ENCODE measurements at regions not wholly inside any gene's neighbourhood (a gene's known extent, or its start where the extent isn't known, plus 50 kb on each side); places are given as distances from the start of the nearest gene placed in this dataset.
"Not testable (repeated sequence)": the region's sequence is repeated elsewhere in the genome, so short reads cannot be mapped to it uniquely, and the experiment has no call there.

DNA sequence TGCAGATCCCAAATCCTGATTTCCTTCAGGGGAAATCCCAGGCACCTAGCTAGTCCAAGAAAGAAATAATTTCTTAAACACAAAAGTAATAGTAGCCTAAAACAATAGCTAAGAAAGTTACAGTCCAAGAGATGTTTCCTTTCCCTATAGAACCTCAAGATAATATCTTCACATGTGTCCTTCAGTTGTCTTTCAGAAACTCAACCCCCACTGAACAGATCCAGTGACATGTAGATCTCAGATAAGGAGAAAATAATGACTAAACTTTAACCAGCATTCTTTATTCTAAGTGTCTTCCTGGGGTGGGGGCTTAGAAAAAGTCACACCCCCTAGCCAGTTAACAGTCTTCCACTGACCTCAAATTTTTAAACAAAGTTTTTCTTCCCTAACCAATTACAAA lies 131.3 kb upstream of the ADRA1B start:
- peak; percentile 27 for DNase-seq (ENCODE audit: low read depth)

DNA sequence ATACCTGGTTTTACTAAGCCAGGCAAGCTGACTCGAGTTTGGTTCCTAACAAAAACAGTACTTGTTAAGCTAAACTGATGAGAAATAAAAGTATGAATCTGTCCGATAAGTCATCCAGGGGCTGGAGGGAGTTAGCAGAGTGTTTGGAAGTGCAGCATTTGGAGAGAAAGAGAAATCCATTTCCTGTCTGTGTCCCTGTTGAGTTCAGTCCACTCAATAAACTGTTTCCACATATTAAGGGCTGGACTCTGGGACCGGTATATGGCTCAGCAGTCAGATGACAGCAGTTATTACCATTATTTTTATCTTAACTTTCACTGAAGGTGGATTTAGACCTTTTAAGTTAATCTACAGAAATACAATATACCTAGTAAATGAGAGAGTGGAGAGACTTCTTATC lies 130.6 kb upstream of the ADRA1B start:
- no peak for DNase-seq (ENCODE audit: low read depth)

DNA sequence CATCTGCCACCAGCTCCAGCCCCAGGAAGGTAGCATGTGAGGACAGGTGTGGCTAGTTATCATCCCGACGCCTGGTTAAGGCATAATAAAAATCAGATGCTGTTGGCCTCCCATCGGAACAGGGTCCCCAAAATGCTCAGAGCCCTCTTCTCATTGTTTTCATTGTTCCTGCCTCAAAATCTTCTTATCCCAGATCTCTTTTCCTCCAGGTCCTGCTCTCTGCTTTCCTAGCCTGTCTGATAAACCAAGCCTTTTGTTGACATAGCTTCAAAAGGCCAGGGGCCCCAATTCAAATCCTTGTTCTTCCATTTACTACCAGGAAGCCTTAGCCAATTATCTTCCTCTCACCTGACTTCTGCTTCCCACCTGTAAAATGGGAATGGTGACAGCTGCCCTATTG lies 130.1 kb upstream of the ADRA1B start:
- no peak for DNase-seq (ENCODE audit: low read depth)

DNA sequence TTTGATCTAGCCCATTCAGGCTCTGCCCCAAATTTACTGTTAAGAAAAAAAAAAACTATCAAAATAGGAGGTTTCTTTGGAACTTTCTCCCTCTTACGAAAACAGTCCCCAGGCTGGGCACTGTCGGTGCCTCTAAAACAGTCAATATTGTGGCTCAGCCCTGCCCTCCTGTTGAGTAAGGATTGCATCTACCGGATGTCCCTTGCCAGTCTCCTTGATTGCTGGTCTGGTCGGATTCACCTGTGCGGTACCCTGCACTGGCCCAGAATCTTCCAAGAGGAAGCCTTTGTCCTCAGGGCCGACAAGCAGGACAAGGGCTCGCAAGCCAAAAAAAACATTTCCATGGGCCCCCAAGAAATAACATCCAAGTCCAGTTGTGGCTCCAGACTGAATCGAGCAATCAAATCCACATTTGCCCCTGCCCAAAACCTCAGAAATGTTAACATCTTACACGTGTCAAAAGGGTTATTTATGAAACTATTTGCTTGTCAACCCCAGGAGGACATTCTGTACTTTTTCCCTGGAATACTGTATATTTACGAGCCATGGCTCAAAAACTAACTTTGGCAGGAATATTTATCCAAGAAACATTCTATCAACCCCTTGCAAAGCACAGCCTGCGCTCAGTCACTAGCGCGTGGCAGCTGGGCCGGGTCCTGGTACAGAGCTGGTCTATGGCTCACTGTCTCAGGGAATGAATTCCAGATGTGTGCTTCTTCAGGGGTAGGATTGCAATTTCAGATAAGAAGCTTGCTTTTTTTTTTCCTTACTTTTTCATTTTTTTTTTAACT lies 129.2 kb upstream of the ADRA1B start:
- DNase-seq (ENCODE audit: low read depth): no peak

DNA sequence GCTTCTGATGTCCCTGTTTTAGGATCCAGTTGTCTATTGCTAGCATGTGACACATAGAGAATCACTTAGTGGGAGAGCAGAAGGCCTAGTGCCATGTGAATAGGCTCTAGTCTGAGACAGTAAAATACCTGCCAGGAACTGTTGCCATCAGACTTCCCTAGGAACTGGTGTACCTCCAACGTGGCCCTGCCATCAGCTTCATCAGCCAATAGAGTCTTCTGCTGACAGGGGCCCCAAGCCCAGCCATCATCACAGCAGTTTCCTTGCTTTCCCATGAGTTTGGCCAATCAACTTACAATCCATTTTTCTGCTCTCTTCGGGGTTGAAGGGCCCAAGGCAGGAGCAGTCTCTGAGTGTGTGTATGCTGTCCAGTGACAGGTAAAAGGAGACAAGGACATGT lies 128.4 kb upstream of the ADRA1B start:
- no peak for DNase-seq (ENCODE audit: low read depth)

DNA sequence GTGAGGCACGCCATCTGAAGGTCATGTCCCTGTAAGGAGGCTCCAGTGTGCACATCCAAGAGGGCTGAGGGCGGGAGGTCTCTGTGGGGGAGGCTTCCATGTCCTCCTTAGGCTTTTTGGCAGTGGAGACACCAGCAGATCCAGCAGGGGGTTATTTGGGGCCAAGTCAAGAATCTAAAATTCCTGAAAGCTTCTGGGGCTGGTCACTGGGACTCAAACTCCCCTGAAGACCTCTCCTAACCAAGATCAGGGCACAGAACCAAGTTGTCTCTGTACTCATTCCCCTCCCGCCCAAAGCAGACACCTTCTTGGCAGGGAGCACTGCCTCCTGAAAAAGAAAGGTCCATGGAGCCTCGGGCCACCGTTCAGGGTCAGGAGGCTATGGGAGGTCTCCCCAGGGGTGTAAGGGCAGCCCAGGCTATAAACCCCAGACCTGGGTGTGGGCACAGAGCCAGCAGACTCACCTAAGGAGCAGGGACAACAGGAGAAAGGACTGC lies 127.4 kb upstream of the ADRA1B start:
- DNase-seq (ENCODE audit: low read depth): no peak

DNA sequence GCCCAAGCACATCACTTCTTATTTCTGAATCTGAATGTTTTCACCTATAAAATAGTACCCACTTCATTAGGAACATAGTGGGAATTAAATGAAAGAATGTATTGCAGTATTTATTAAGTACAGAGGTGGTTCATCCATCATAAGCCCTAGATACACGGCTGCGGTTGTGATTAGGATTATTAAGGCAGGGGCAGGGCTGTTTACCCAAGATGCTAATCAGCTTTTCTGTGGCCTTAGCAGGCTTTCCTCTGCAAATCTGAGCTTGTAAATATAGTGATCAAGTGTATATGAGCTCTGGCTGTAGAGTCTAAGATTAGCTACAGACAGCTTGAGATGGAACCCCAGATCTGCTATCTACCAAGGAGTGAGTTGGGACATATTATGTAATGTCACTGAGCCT lies 124.1 kb upstream of the ADRA1B start:
- DNase-seq (ENCODE audit: low read depth): no peak

DNA sequence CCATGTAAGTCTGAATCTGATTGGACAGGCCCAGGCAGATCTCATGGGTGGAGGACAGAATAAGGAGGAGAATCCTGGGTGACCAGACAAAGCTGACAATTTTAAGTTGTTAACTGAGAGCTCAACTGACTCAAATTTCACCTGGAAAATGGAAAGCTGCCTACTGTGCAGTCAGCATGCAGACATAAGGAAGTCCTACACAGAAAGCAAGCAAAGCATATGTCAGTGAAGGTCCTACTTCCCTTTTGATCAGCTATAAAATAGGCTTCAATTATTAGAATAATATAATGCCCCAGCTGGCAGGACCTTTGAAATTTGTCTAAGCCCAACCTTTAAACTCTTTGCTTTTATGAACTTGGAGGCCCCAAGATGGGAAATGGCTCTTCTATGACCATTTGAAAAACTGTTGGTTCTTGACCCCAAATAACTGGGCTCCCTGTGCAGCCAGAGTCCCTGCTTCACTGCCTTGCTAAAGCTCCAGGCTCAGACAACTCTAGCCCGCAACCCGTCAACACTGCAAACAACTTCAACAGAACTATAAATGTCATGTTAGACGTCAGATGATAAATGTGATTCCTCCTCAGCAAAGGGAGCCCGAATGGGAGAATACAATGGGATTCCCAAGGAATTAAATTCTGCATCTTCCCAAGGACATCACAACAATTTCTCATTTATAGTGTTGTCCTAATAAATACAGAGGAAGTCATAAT lies 118.9 kb upstream of the ADRA1B start:
- no peak for DNase-seq (ENCODE audit: low read depth)

DNA sequence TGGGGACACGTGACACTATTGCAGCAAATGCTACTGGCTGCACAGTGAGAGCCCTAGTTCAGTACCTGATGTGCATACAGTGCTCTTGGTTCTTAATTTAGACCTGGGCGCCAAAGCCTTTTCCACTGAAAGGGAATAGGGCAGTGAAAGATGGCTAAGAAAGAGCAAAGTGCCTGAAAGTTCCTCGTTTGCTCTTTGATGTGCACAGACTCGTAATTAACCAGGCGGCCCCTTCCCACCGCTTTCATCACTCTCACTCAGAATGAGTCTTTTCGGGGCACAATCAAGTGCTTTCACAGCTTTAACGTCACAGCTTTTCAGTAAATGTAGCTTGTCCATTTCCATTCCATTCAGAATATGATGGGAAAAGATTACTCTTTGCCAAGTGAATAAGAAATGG lies 116.6 kb upstream of the ADRA1B start:
- no peak for DNase-seq (ENCODE audit: low read depth)

DNA sequence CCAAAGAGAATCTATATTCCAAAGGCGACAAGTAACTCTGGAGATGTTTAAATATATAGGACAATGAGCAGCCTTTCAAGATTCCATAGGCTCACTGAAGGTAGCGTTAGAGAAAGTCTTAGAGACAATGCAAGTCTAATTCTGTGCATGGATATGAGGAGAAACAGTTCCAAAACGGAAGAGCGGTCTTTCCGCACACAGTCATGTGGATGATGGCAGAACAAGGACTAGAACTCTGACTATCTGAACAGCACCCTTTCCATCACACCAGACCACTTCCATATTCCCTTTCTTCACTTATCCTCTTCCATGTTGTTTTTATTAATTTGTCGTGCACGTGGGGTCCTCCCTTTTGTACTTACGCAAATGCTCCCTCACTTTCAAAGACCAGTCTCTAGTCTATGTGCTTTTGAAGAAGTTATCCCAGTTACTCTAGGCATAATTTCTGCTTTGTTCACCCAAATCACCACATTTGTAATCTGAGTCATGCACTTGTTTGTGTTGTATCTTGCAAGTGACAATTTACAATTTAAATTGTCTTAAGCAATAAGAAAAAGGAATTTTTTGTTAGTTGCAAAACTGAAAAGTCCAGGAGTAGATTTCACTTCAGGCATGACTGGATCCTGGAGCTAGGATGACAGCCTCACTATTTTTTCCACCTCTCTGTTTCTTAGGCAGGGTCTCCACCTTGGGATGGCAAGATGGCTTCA lies 116.0 kb upstream of the ADRA1B start:
- no peak for DNase-seq (ENCODE audit: low read depth)

DNA sequence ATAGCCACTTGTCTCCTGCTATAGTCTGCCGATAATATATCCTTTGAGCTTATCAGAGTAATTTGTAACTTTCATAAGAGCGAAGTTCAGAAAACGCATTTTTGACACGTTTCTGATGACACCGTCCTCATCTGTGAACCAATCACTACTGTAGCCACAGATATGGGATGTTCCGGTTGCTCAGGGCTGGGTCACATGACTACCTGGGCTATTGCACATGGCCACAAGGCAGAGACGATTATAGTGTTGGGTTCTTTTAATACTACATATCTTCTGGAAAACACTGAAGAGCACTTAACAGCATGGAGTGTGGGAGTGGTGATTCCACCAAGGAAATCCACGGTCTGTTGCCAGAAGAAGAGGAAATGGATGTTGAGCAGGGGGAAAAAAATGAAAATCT lies 115.0 kb upstream of the ADRA1B start:
- DNase-seq (ENCODE audit: low read depth): no peak

DNA sequence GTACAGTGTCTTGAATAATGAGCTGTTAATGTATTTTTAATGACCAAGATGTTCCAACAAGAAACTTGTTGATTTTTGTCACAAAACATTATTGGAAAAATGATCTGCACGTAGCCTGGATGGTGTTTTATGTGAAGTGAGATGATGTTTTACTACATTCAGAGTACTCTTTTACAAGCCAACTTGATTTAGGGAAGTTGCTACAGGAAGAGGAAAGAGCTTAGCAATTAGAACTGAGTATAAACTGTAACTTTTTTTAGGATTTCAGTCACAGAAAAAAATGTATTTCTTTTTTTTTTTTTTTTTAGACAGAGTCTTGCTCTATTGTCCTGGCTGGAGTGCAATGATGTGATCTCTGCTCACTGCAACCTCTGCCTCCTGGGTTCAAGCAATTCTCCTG lies 113.6 kb upstream of the ADRA1B start:
- no peak for DNase-seq (ENCODE audit: low read depth)

DNA sequence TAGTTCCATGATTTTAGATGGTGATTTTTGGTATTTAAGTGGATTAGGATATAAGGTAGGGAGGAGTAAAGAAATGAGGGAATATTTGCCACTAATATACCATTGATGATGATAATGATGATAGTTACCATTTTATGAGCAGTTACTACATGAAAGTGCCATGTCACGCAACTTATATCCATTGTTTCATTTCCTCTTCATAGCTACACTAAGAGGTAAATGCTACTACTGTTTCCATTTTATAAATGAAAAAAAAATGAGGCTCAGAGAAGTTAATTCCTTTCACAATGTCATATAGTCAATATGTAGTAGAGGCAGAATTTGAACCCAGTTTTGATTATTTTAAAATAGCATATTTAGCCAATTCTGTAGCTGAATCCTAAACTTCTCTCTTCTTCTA lies 112.2 kb upstream of the ADRA1B start:
- DNase-seq (ENCODE audit: low read depth): no peak

DNA sequence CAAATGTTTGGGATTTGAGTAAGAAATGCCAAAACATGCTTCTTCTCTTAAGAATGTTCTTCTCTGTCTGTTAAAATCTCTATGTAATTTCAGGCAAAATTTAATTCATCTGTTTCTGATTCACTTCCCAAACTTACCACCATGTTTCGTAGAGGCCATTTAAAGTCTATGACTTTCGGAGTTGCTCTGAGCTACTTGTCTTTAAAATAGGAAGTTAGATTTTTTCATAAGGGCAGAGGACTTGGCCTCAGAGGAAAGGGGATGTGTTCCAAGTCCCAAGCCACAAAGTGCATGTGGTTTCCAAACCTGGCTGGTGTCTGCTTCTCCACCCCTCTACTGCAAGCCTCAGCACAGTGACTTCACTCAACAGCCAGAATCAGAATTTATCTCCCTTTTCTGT lies 111.3 kb upstream of the ADRA1B start:
- DNase-seq (ENCODE audit: low read depth): no peak

DNA sequence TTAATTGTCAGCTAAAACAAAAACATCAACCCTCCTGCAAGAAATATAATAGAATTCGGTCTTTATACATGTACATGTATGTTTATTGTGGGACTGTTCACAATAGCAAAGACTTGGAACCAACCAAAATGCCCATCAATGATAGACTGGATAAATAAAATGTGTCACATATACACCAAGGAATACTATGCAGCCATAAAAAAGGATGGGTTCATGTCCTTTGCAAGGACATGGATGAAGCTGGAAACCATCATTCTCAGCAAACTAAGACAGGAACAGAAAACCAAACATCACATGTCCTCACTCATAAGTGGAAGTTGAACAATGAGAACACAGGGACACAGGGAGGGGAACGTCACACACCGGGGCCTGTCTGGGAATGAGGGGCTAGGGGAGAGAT lies 109.1 kb upstream of the ADRA1B start:
- not testable (repeated sequence) for DNase-seq (ENCODE audit: low read depth)

DNA sequence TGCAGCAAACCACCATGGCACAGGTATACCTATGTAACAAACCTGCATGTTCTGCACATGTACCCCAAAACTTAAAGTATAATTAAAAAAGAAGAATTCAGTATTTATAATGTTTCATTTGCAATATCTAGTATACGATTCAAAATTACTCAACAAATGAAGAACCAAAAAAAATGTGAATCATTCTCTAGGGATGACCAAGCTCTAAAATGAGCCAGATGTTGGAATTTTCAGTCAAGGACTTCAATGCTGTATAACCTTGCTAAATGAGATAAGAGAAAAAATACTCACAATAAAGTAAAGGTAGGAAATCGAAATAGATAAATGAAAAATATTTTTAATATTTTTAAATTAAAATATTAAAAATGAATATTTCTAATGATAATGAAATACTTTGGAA lies 108.7 kb upstream of the ADRA1B start:
- no peak for DNase-seq (ENCODE audit: low read depth)

DNA sequence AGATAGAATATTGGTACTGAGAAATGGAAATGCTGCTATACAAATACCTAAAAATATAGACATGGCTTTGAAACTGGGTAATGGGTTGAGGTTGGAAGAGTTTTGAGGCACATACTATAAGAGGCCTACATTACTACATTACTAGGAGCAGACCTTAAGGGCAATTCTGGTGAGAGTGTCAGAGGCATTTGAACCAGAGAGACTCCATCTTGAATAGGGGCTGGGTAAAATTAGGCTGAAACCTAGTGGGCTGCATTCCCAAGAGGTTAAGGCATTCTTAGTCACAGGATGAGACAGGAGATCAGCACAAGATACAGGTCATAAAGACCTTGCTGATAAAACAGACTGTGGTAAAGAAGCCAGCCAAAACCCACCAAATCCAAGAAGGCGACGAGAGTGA lies 104.6 kb upstream of the ADRA1B start:
- DNase-seq (ENCODE audit: low read depth): peak; percentile 36

DNA sequence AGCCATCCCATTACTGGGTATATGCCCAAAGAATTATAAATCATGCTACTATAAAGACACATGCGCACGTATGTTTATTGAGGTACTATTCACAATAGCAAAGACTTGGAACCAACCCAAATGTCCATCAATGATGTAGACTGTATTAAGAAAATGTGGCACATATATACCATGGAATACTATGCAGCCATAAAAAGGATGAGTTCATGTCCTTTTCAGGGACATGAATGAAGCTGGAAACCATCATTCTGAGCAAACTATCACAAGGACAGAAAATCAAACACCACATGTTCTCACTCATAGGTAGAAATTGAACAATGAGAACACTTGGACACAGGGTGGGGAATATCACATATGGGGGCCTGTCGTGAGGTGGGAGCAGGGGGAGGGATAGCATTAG lies 103.5 kb upstream of the ADRA1B start:
- not testable (repeated sequence) for DNase-seq (ENCODE audit: low read depth)

DNA sequence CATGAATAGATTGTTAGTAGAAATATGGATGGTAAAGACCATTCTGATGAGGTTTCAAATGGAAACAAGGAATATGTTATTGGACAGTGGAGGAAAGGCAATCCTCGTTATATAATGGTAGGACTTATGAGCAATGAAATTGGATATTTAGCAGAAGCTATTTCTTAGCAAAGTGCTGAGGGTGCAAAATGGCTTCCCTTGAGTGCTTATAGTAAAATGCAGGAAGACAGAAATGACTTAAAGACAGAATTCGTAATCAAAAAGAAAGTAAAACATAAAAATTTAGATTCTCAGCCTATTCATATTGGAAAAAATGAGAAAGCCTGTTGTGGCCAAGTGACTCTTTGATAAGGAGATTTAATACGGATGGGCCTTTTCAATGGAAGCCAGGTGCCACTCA lies 102.1 kb upstream of the ADRA1B start:
- no peak for DNase-seq (ENCODE audit: low read depth)

DNA sequence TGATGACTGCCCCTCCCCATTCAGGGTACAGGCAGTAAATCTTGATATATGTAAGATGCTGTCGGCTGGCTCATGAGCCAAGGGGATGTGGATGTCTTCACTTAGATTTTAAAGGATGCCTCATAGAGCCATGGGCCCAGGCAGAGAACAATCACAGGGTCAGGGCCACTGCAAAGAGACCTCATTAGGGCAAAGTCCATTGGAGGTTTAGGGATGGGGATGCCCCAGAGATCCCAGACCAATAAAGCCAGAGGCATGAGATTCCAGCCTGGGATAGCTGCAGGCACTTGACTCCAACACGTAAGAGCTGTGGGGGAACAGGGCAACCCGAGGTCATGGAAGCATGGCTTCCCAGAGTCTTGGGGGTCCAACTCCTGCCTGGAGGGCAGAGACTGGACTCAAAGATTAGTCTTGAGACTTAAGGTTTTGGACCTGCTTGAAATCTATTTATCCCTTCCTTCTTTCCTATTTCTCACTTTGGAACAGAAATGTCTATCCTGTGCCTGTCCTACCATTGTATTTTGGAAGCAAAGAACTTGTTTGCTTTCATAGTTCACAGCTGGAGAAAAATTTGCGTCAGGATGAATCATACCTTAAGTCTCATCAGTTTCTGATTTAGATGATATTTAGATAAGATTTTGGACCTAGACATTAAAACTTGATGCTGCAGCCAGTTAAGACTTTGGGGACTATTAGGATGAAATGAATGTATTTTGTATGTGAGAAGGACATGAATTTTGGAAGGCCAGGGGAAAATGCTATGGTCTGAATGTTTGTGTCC lies 101.3 kb upstream of the ADRA1B start:
- no peak for DNase-seq (ENCODE audit: low read depth)

DNA sequence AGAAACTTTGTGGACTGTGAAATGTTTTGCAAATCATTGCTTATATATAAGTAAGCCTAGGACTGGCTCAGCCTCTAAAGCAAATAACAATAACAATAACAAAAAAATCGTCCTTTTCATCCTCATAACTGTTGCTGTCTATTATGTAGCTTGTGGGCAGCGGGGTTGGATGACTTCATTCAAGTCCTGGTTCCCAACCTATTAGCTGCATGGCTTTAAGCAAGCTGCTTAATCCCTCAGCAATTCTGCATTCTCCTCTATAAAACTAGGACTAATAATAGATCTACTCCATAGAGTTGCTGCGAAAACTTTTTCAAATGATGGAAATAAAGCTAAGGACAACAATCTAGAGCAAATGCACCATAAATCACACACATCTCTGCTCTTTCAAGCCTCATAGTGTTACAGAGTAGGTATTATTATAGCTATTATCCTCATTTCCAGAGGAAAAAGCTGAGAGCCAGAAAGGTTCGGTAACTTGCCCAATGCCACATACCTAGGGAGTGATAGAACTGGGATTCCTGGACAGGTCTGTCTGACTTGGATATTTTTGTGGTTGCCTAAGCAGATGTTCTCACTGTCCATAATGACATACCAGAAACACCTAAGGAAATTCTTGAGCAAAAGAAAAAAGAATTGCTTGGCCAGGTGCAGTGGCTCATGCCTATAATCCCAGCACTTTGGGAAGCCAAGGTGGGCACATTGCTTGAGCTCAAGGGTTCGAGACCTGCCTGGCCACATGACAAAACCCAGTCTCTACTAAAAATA lies 98.8 kb upstream of the ADRA1B start:
- no peak for DNase-seq (ENCODE audit: low read depth)

All from M059J (cell line).